GM08714 (cell line): ENCODE measurements at regions not wholly inside any gene's neighbourhood (a gene's known extent, or its start where the extent isn't known, plus 50 kb on each side); places are given as distances from the start of the nearest gene placed in this dataset.

Experiments
- H3K4me3 ChIP-seq: fragments of 200-500 bp; sonication (Bioruptor generic); 2 replicates; pipeline ENCODE4 v1.5.1; 2014; ENCODE audit warnings: mild to moderate bottlenecking, low read length, inconsistent platforms
- ZNF274 ChIP-seq: IDR thresholded peaks from 2 replicates; pipeline ENCODE4 v1.6.1; 2012; ENCODE audit warnings: mild to moderate bottlenecking, low read depth, low read length

DNA sequence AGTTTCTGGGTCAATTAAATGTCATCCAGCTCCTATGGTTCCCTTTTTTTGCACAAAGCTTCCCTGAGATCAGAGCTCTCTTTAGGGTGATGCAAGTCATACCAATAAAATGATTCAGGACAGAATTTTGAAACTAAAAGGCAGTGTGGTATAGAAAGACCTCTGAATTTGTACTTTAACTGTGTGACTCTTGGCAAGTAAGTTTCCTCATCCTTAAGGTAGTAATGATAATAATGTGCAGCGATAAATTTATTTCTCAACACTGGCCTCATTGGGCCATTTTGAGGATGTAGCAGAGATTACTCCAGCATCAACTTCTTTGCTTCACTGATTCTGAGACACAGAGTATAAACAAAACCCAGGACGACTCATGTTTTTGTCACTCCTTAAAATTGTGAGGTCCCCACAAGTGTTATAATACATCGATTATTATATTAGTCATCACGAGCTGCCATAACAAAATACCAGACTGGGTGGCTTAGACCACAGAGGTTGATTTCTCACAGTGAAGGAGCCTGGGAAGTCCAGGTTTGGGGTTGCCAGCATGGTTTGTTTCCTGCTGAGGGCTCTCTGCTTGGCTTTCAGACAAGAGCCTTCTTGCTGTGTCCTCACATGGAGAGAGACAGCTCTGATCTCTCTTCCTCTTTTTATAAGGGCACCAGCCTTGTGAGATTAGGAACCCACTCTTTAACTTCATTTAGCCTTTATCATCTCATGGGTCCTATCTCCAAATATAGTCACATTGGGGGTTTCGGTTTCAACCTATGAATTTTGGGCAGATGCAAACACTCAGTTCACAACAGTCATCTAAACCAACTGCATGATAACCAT is 293.0 kb downstream of the ZNF608 start:
- H3K4me3 ChIP-seq, result no peak overlapping the region; the same call in 1 of the 2 replicates
- no peak for TF ChIP-seq ZNF274

DNA sequence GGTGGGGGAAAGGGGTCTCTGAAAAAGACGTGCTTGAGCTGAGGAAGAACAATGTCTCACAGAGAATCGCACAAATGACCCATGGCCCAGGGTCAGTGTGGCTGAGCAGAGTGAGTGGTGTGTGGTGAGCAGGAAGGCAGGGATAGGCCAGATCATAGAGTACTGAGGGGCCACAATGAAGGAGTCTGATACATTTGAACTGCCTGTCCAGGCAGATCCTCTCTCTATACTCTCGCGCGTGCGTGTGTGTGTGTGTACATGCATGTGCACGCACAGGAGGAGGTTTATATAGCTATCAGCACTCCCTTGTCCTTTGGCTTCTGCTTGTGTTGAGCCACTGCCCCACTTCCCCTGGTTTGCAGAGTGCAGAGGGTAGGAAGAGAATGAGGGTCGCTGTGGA is 294.0 kb downstream of the ZNF608 start:
- H3K4me3 ChIP-seq, result no peak overlapping the region
- TF ChIP-seq ZNF274, result no peak

- no peak overlapping the region for H3K4me3 ChIP-seq
- TF ChIP-seq ZNF274, result no peak
These were observed 294.6 kb downstream of the ZNF608 start for GRCh38 chr5:124451721-124452383.

DNA sequence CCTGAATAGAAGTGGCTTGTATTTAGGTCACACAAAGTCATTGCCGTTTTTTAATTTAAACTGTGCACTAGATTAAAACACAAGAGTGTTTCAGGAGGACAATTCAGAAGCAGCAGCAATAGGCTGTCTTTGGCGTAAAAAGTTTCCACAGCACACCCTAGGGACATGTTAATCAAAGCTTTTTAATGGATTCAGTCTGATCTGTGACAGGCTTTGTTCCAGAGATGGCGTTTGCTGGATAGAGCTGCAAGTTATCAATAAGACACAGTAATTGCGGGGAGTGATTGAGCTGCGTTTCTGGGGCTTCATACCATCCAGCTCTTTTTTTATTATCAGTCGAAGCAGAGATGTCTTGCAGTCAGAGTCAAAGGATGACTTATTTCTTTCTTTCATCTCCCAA is 300.3 kb downstream of the ZNF608 start:
- no peak overlapping the region for H3K4me3 ChIP-seq
- TF ChIP-seq ZNF274, result no peak

DNA sequence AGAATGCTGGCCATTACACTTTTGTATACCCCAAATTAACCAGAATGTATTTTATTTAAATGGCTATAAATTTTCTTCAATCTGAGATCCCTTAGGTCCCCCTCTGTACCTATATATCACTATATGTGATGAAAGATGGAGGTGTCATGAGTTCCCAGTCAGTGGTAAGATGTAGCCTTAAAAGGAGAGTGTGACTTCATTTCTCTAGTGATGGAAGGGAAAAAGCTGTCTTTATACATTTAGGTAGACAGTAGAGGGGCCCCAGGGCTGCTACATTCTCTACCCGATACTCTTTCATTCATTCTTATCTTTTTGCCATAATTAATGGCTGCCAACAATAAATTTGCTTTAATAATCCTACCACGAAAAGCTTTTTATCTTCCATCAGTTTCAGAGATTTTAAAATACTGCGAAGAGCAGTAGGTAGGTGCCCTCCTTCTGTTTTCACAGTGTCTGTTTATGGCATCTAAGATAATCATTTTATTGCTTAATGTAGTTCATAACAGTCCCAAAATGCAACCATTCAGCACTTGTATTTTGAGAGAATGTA is 301.3 kb downstream of the ZNF608 start:
- H3K4me3 ChIP-seq, result no peak overlapping the region
- TF ChIP-seq ZNF274, result no peak

DNA sequence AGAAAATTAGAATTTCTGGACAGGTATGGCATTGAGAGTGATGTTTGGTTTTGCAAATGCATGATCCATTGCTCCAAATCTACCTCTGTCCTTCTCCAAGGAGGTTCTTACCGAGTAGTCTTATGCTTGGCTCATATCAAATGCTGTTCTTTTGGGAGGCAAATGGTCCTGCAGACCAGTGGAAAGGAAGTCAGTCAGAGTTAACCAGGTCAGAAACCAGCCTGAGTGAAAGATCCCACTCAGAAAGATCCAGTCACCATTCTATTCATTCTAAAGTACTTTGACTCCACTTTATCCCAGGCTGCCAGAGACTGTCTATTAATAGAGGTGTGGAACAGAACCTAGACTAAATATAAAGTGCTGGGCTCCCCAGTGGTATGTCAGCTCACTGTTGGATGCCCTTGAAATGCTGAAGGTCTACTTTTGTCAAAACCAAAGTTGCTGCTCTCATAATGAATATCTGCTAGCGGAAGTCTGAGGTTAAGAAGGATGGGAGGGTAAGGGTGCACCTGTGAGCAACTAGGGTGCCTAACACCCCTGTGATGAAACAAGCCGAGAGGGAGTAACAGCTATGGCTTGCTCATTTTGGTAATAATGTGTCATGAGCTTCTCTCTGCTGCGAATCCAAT is 302.2 kb downstream of the ZNF608 start:
- TF ChIP-seq ZNF274, result no peak
- H3K4me3 ChIP-seq, result no peak overlapping the region; the same call in 1 of the 2 replicates

- TF ChIP-seq ZNF274, result no peak
- H3K4me3 ChIP-seq, result no peak overlapping the region
These were observed 306.0 kb downstream of the ZNF608 start for GRCh38 chr5:124440471-124440870.

DNA sequence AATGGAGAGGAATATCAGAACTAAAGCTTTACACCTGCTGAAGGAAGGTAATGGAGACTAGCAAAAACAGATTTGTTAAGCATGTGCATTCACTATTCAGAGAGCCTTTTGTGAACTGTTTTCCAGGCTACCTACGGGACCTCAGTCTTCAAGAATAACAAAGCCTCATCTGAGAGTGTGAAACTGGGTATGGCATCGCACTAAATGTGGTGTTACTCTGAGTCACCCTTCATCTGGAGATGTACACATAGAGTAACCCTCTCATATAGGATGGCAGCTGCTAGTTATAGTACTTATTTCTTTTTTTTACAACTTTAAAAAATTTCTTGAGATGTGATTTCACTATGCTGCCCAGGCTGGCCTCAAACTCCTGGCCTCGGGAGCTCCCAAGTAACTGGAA is 306.8 kb downstream of the ZNF608 start:
- TF ChIP-seq ZNF274, result no peak

GRCh38 chr5:124438903-124439281 is 307.5 kb downstream of the ZNF608 start:
- TF ChIP-seq ZNF274, result no peak
- no peak overlapping the region for H3K4me3 ChIP-seq

More for the DNA sequence above, 306.8 kb downstream of the ZNF608 start:
- no peak overlapping the region for H3K4me3 ChIP-seq

DNA sequence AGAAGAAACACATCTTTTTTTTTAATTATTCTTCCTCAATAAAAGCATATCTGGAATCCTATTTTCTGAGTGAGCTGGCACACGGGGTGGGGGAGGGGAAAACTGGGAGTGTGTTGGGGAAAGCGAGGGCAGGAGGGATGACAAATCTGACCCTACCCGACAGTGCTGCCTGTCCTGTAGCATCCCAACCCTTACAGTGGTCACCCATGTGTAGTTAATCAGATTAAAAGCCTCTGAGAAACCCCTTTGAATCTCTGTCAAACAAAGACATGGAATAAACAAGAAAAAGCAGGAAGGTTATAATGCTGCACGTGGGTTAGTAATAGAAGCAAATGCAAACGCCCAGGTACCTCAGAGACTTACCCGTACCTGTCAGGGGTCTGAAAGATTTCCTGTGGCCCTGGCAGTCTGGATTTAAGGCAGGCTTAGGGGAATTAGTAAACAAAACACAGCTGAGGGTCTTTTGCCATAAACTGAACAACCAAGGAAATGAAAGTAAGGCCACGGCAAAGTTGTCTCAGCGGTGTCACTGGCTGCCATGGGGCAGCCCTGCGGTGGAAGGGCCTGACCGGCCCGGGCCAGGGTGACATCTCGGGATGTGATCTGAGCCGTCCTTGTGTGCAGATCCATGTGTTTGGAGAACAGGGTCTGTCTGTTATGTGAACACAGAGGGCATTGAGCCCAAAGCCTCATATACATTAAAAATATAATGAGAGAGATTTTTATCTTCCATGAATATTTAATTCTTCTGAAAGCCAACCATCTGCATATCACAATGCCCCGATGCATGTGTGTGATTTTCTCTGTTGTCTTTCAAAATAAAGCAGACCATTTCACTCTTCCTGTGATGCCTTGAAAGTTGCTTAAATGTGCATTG is 308.2 kb downstream of the ZNF608 start:
- no peak overlapping the region for H3K4me3 ChIP-seq
- TF ChIP-seq ZNF274, result no peak

- TF ChIP-seq ZNF274, result no peak
- no peak overlapping the region for H3K4me3 ChIP-seq
These were observed 310.1 kb downstream of the ZNF608 start for GRCh38 chr5:124436294-124436693.

DNA sequence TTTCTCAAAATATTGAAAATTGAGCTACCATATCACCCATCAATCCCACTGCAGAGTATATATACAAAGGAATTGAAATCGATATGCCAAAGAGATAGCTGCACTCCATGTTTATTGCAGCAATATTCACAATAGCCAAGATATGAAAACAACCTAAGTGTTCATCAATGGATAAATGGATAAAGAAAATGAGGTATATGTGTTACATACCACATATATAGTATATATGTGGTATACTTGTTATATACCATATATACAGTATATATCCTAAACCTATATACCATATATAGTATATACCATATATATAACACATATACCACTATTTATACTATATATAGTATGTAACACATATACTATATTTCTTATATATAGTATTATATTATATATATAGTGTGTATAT is 313.3 kb downstream of the ZNF608 start:
- H3K4me3 ChIP-seq, result no peak overlapping the region
- no peak for TF ChIP-seq ZNF274

DNA sequence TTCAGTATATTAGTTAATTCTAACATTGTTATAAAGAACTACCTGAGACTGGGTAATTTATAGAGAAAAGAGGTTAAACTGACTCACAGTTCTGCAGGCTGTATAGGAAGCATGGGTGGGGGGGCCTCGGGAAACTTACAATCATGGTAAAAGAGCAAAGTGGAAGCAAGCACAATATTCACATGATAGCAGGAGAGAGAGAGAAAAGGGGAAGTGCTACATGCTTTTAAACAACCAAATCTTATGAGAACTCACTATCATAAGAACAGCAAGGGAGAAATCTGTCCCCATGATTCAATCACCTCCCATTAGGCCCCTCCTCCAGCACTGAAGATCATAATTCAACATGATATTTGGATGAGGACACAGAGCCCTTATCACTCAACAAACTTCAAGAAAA is 324.9 kb downstream of the ZNF608 start:
- TF ChIP-seq ZNF274, result no peak
- no peak overlapping the region for H3K4me3 ChIP-seq

- no peak for TF ChIP-seq ZNF274
- no peak overlapping the region for H3K4me3 ChIP-seq
These were observed 325.5 kb downstream of the ZNF608 start for GRCh38 chr5:124420952-124421351.

DNA sequence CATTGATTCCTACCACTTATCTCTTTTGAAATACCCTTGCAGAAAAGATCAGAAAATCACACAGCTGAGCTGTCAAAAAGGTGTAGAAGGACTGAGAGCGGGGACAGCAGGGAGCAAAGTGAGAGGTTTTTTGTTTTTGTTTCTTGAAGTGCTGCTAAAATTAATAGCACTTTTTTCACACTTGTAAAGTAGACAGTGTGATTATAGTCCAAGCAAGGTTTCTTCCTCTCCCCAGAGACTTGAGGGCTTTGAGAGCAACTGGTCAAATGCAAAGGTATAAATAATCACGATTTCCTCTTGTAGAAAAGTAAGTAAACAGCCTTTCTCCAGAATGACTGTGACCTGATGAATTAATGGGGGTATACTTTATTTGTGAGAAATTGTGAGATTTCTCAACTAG is 326.9 kb downstream of the ZNF608 start:
- no peak for TF ChIP-seq ZNF274
- no peak overlapping the region for H3K4me3 ChIP-seq
